Gastroesophageal sphincter (tissue), 4 donors: ENCODE measurements at regions not wholly inside any gene's neighbourhood (a gene's known extent, or its start where the extent isn't known, plus 50 kb on each side); places are given as distances from the start of the nearest gene placed in this dataset.

Experiments
- ATAC-seq: fragments of 150-250 bp; one replicate; pipeline ENCODE4 v1.9.1; 2016; ENCODE audit warnings: mild to moderate bottlenecking, moderate library complexity
- H3K27ac ChIP-seq, 4 donors: fragments of 200-600 bp; sonication (generic) in 3 of 4; 1 replicate in 3 of 4; 2 replicates in 1 of 4; pipeline ENCODE4 v1.5.1; 2016 to 2019
- H3K27me3 ChIP-seq: fragments of 200-600 bp; sonication (generic); one replicate; pipeline ENCODE4 v1.5.1; 2019
- H3K36me3 ChIP-seq, 2 donors: fragments of 200-600 bp; sonication (generic); one replicate each; pipeline ENCODE4 v1.5.1; 2019; ENCODE audit warnings: control low read depth in 1 of 2
- H3K4me1 ChIP-seq, 3 donors: fragments of 200-600 bp; sonication (generic); 1 replicate in 2 of 3; 2 replicates in 1 of 3; pipeline ENCODE4 v1.5.1; 2016 to 2019; ENCODE audit warnings: control low read depth in 2 of 3
- H3K4me3 ChIP-seq, 2 donors: fragments of 200-600 bp; sonication (generic); one replicate each; pipeline ENCODE4 v1.5.1; 2019; ENCODE audit warnings: mild to moderate bottlenecking in 1 of 2, moderate library complexity in 1 of 2
- H3K9me3 ChIP-seq, 3 donors: fragments of 200-600 bp; sonication (generic); one replicate each; pipeline ENCODE4 v1.5.1; 2017 to 2019; ENCODE audit warnings: control low read depth in 2 of 3
- CTCF ChIP-seq, 4 experiments: fragments of 200-600 bp in 2 of 4; fragments of 450-650 bp in 2 of 4; sonication (generic) in 1 of 4; IDR thresholded peaks; one replicate each; pipeline ENCODE4 v1.5.1; 2017 to 2019; ENCODE audit warnings: antibody characterized with exemption in 4 of 4, mild to moderate bottlenecking in 2 of 4, moderate library complexity in 2 of 4
- EP300 ChIP-seq: sonication (generic); formaldehyde crosslinking; IDR thresholded peaks from one replicate; pipeline ENCODE4 v1.6.1; 2017; ENCODE audit warnings: antibody characterized with exemption, mild to moderate bottlenecking
- POLR2A ChIP-seq, 2 donors: fragments of 450-650 bp; IDR thresholded peaks; one replicate each; pipeline ENCODE4 v1.6.1; 2017; ENCODE audit warnings: antibody characterized with exemption in 2 of 2, mild to moderate bottlenecking in 2 of 2, moderate library complexity in 1 of 2
- POLR2AphosphoS5 ChIP-seq: sonication (generic); formaldehyde crosslinking; IDR thresholded peaks from one replicate; pipeline ENCODE4 v1.6.1; 2017; ENCODE audit warnings: antibody characterized with exemption
- WGBS, 2 donors: methylation state at CpG; one replicate each; pipeline ENCODE4 v1.1.5; 2018; ENCODE audit warnings: low coverage in 1 of 2; 5-methylcytosine and 5-hydroxymethylcytosine counted together

GRCh38 chr16:60491273-60491672, 1545.0 kb downstream of the CDH8 start:
- no peak overlapping the region for H3K4me3 ChIP-seq
- no peak for ATAC-seq
- H3K27me3 ChIP-seq = no peaks in the 10 kb centered on the region
- 61 to 63% methylated on average over 3 of the region's 3 CpGs for WGBS, 2 donors
- H3K9me3 ChIP-seq = no peaks in the 10 kb centered on the region
- H3K4me1 ChIP-seq = no peaks in the 10 kb centered on the region
- no peaks in the 10 kb centered on the region for H3K36me3 ChIP-seq
- TF ChIP-seq EP300 (no peak), POLR2AphosphoS5 (no peak), CTCF (IDR thresholded peaks at IDR 0.05) (no peak), POLR2A (IDR thresholded peaks at IDR 0.05) (no peak)
- H3K27ac ChIP-seq = no peak overlapping the region

DNA sequence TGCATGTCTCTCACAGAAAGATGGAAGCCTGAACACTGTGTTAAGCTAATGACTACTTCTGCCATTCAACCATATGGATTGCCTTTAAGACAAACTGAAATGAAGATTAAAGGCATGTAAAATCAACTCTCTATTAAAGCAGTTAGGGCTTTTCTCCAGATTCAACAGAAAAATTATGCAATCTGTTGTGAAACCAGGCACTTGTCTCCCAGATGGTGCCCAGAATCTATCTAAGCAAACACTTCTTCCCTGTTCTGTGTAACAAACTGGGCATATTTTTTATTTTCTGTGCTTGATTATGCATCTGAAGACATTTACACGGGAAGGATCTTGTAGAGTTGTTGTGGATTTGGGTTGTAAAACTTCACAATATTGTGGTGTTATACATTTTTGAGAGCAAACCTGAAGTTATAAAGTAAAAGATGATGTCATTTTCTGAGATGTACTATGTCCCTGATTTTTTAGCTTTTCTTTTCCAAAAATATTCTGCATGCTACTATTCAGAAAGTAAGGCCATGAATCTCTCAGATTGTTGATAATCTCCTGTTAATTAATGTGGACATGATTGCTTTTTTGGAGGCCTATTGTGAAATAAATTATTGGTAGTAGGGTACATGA, 1550.3 kb downstream of the CDH8 start:
- H3K4me3 ChIP-seq = no peak overlapping the region
- H3K27ac ChIP-seq = no peak overlapping the region
- no peaks in the 10 kb centered on the region for H3K27me3 ChIP-seq
- no peak for ATAC-seq
- WGBS, 2 donors = 50 to 89% methylated on average over 1 of the region's 1 CpG
- no peaks in the 10 kb centered on the region for H3K36me3 ChIP-seq
- TF ChIP-seq POLR2A (IDR thresholded peaks at IDR 0.05) (no peak), CTCF (IDR thresholded peaks at IDR 0.05) (no peak), EP300 (no peak), POLR2AphosphoS5 (no peak)
- no peaks in the 10 kb centered on the region for H3K9me3 ChIP-seq
- no peaks in the 10 kb centered on the region for H3K4me1 ChIP-seq

DNA sequence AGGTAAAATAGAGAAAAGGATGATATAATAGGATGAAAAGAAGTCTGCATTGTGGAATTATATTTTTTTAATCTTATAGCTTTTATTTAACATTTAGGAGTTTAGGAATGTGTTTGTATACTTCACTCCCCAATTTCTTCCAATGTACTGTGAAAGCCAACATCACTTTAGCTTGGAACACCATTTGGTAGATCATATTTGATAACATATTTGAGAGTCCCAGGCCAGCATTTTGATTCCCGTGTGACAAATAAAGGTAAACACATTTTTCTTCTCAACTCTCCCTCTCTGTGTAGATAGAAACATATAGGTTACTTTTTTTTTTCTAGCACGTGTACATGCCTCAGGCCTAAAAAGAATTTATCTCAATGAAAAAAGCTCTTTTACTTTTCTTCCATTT, 1551.3 kb downstream of the CDH8 start:
- Histone ChIP-seq H3K4me3 (no peak overlapping the region), H3K4me1 (no peaks in the 10 kb centered on the region), H3K36me3 (no peaks in the 10 kb centered on the region), H3K27ac (no peak overlapping the region), H3K27me3 (no peaks in the 10 kb centered on the region), H3K9me3 (no peaks in the 10 kb centered on the region)
- WGBS, 2 donors = 75 to 86% methylated on average over 1 to 2 of the region's 2 CpGs
- TF ChIP-seq POLR2AphosphoS5 = no peak
- no peak for TF ChIP-seq CTCF (IDR thresholded peaks at IDR 0.05)
- TF ChIP-seq EP300 = no peak
- no peak for TF ChIP-seq POLR2A (IDR thresholded peaks at IDR 0.05)
- no peak for ATAC-seq

- Histone ChIP-seq H3K36me3 (no peaks in the 10 kb centered on the region), H3K4me1 (no peaks in the 10 kb centered on the region), H3K27ac (no peak overlapping the region), H3K9me3 (no peaks in the 10 kb centered on the region), H3K27me3 (no peaks in the 10 kb centered on the region), H3K4me3 (no peak overlapping the region)
- ATAC-seq = no peak
- WGBS, 2 donors = 73 to 74% methylated on average over 2 of the region's 2 CpGs
- TF ChIP-seq CTCF (IDR thresholded peaks at IDR 0.05) (no peak), POLR2AphosphoS5 (no peak), POLR2A (IDR thresholded peaks at IDR 0.05) (no peak), EP300 (no peak)
Observed at GRCh38 chr16:60481591-60481990, 1554.6 kb downstream of the CDH8 start.

- Histone ChIP-seq H3K4me3 (no peak overlapping the region), H3K36me3 (no peaks in the 10 kb centered on the region), H3K27me3 (no peaks in the 10 kb centered on the region), H3K9me3 (no peaks in the 10 kb centered on the region), H3K27ac (no peak overlapping the region), H3K4me1 (no peaks in the 10 kb centered on the region)
- no peak for ATAC-seq
- 43 to 62% methylated on average over 1 of the region's 1 CpG for WGBS, 2 donors
- TF ChIP-seq POLR2A (IDR thresholded peaks at IDR 0.05) = no peak
- no peak for TF ChIP-seq POLR2AphosphoS5
- TF ChIP-seq EP300 = no peak
- no peak for TF ChIP-seq CTCF (IDR thresholded peaks at IDR 0.05)
Observed at GRCh38 chr16:60478810-60479209, 1557.4 kb downstream of the CDH8 start.
